ENCODE measurements at regions not wholly inside any gene's neighbourhood (a gene's known extent, or its start where the extent isn't known, plus 50 kb on each side); places are given as distances from the start of the nearest gene placed in this dataset.
A peak's percentile ranks its signal among the peaks of the same experiment; 100 is the strongest.

DNA sequence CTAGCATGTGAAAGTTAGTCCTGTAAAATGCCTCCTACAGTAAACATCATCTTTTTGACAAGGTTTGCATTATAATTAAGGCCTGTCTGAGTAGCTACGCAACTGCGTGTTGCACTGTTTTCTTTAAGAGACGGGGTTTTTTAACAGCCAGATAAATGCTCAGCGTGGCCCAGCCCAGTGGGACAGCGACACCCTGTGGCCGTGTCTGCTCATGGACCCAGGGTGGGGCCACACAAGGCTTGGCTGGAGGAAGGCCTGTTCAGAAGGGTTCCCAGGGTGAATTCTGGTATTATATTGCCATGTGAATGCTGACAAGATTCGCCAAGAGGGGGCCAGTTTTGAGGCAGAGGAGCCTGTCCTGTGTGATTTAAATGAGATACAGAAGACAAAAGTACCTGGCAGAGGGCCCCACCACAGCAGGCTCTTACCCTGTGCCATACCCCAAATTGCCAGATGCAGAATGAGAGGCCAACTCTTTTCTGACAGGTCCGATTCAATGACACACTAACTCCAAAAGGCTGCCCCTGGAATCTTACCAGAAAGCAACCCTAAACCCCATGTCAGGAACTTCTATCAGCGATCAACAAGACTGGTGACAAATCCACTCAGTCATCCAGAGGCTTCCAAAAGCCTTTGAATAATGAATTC lies 65.9 kb upstream of the IRX6 start:
- TF ChIP-seq, protein P1, sequence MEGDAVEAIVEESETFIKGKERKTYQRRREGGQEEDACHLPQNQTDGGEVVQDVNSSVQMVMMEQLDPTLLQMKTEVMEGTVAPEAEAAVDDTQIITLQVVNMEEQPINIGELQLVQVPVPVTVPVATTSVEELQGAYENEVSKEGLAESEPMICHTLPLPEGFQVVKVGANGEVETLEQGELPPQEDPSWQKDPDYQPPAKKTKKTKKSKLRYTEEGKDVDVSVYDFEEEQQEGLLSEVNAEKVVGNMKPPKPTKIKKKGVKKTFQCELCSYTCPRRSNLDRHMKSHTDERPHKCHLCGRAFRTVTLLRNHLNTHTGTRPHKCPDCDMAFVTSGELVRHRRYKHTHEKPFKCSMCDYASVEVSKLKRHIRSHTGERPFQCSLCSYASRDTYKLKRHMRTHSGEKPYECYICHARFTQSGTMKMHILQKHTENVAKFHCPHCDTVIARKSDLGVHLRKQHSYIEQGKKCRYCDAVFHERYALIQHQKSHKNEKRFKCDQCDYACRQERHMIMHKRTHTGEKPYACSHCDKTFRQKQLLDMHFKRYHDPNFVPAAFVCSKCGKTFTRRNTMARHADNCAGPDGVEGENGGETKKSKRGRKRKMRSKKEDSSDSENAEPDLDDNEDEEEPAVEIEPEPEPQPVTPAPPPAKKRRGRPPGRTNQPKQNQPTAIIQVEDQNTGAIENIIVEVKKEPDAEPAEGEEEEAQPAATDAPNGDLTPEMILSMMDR (IDR thresholded peaks at IDR 0.05) = peak in 4 of 6 experiments; percentile 40 to 72 (median 64)
- no peak for TF ChIP-seq POLR2A (IDR thresholded peaks at IDR 0.05)

All from Peyer's patch (tissue), 4 donors.